Upper lobe of left lung (tissue), 4 donors: ENCODE measurements at regions not wholly inside any gene's neighbourhood (a gene's known extent, or its start where the extent isn't known, plus 50 kb on each side); places are given as distances from the start of the nearest gene placed in this dataset.

Source experiments
- POLR2A ChIP-seq, 4 donors: fragments of 450-650 bp; IDR thresholded peaks; one replicate each; pipeline ENCODE4 v1.5.1; 2016 to 2017; ENCODE audit warnings: antibody characterized with exemption in 4 of 4, mild to moderate bottlenecking in 2 of 4
- TF ChIP-seq, protein P1 (sequence below), 6 experiments: fragments of 450-650 bp in 4 of 6; fragments of 200-600 bp in 2 of 6; sonication (generic) in 2 of 6; IDR thresholded peaks; one replicate each; pipeline ENCODE4 v1.5.1; 2016 to 2019; ENCODE audit warnings: antibody characterized with exemption in 6 of 6

DNA sequence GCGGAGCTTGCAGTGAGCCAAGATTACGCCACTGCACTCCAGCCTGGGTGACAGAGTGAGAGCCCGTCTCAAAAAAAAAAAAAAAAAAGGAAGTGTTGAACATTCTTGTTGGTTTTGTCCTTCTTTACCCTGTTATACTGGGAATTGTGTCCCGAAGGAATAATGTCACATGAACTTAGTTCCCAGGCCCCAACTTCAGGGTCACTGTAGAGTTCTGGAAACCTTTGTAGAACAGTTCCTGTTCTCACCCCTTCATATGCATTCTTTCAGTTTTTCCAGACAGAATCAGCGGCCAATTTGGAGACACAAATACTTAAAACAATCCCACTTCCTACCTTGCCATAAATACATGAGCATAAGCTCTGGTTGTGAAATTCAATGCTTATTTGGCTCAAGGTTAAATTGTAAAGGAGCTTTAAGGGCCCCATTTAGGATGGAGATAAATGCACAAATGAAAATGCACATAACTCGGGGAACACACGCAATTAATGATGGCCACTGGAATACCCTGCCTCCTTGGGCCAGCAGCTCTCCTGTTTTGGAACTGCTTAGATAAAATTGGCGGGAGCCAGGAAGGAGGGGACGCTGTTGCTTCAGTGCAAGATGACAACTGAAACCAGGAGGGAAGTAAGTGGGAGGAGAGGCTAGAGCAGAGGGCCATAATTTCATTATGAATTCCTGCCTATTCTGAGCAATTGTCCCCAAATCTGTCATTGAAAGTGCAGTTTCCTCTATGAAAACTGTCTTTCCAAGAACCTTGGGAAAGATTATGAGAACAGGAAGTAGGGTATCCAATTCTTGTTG is 153.7 kb downstream of the FGF1 start:
- TF ChIP-seq, protein P1, sequence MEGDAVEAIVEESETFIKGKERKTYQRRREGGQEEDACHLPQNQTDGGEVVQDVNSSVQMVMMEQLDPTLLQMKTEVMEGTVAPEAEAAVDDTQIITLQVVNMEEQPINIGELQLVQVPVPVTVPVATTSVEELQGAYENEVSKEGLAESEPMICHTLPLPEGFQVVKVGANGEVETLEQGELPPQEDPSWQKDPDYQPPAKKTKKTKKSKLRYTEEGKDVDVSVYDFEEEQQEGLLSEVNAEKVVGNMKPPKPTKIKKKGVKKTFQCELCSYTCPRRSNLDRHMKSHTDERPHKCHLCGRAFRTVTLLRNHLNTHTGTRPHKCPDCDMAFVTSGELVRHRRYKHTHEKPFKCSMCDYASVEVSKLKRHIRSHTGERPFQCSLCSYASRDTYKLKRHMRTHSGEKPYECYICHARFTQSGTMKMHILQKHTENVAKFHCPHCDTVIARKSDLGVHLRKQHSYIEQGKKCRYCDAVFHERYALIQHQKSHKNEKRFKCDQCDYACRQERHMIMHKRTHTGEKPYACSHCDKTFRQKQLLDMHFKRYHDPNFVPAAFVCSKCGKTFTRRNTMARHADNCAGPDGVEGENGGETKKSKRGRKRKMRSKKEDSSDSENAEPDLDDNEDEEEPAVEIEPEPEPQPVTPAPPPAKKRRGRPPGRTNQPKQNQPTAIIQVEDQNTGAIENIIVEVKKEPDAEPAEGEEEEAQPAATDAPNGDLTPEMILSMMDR (IDR thresholded peaks at IDR 0.05) = no peak
- no peak for TF ChIP-seq POLR2A (IDR thresholded peaks at IDR 0.05)
